ENCODE measurements at regions not wholly inside any gene's neighbourhood (a gene's known extent, or its start where the extent isn't known, plus 50 kb on each side); places are given as distances from the start of the nearest gene placed in this dataset.

DNA sequence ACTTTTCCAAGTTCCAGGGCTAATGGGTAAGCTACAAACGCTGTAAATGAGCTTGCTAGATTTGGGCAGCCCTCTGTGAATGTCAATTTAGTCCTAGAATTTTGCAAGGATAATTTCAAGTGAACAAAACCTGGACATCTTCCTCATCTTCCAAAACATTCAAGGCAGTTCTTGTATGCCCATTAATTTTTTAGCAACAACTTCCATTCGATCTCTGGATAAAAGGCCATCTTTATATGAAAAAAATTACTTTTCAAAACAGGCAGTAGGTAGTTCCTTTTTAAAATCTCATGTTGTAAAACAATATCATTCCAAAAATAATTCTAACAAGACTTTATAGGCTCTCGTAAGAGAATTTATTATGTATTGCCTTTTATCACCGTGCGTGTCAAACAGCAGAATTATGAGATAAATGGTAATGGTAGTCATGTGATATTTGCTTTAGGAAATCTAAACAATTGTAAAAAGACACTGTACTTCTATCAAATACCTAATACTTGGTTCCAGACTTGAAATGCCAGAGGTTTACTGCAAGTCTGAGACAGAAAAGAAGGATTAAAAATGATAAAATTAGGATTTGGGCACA is 143.7 kb upstream of the NRP1 start:
- TF ChIP-seq, protein P1, sequence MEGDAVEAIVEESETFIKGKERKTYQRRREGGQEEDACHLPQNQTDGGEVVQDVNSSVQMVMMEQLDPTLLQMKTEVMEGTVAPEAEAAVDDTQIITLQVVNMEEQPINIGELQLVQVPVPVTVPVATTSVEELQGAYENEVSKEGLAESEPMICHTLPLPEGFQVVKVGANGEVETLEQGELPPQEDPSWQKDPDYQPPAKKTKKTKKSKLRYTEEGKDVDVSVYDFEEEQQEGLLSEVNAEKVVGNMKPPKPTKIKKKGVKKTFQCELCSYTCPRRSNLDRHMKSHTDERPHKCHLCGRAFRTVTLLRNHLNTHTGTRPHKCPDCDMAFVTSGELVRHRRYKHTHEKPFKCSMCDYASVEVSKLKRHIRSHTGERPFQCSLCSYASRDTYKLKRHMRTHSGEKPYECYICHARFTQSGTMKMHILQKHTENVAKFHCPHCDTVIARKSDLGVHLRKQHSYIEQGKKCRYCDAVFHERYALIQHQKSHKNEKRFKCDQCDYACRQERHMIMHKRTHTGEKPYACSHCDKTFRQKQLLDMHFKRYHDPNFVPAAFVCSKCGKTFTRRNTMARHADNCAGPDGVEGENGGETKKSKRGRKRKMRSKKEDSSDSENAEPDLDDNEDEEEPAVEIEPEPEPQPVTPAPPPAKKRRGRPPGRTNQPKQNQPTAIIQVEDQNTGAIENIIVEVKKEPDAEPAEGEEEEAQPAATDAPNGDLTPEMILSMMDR (conservative IDR thresholded peaks at IDR 0.05; ENCODE audit: low read depth, low read length) = no peak
- TF ChIP-seq EZH2 (IDR thresholded peaks at IDR 0.05; ENCODE audit: borderline replicate concordance, low read depth, low read length, poor library complexity, severe bottlenecking) = no peak
